ENCODE measurements at regions not wholly inside any gene's neighbourhood (a gene's known extent, or its start where the extent isn't known, plus 50 kb on each side); places are given as distances from the start of the nearest gene placed in this dataset.

DNA sequence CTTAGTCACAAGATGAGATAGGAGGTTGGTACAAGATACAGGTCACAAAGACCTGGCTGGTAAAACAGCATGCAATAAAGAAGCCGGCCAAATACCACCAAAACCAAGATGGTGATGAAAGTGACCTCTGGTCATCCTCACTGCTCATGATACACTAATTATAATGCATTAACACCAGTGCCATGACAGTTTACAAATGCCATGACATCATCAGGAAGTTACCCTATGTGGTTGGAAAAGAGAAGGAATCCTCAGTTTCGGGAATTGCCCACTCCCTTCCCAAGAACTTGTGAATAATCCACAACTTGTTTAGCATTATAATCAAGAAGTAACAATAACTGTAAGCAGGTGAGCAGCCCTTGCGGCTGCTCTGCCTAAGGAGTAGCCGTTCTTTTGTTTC, 408.5 kb upstream of the RAG2 start:
- no peaks in the 10 kb centered on the region for H3K36me3 ChIP-seq (ENCODE audit: control insufficient read depth in 2 of 2, insufficient read depth in 2 of 2, low read length in 1 of 2)

GRCh38 chr11:37002831-37003230, 404.8 kb upstream of the RAG2 start:
- H3K9me3 ChIP-seq (replicated peaks; ENCODE audit: control insufficient read depth, insufficient read depth, low read length) = no peaks in the 10 kb centered on the region
- ATAC-seq = no peak
- no peak overlapping the region for H3K4me2 ChIP-seq (ENCODE audit: control insufficient read depth, insufficient read depth)
- 7% methylated on average over 3 of the region's 3 CpGs for WGBS (ENCODE audit: insufficient coverage, insufficient replicate concordance, low lambda C conversion rate, missing lambda C conversion rate)
- CTCF ChIA-PET = interaction anchor here (1.2 to 1.6 kb wide), 3 partner anchors 11 to 1789 kb away, joined by 3 to 10 read pairs (median 7); no protein-coding TSS in a partner anchor
- H3K36me3 ChIP-seq (ENCODE audit: control insufficient read depth in 2 of 2, insufficient read depth in 2 of 2, low read length in 1 of 2) = no peaks in the 10 kb centered on the region
- DNase-seq (ENCODE audit: low read depth, low spot score) = no peak
- in situ Hi-C loops (cut with MboI) = no loop called here
- no peaks in the 10 kb centered on the region for H3K4me1 ChIP-seq (ENCODE audit: control insufficient read depth, insufficient read depth, low read length)
- SMC1A ChIA-PET (ENCODE audit: uncharacterized antibody, unreplicated experiment) = no interaction called here
- no peak overlapping the region for H3K4me3 ChIP-seq
- H3K79me2 ChIP-seq (ENCODE audit: control insufficient read depth, insufficient read depth, low read length) = no peaks in the 10 kb centered on the region
- POLR2A ChIA-PET = no interaction called here
- H3K27ac ChIP-seq (ENCODE audit: control insufficient read depth, insufficient read depth) = no peak overlapping the region
- FAIRE-seq = no peak
- H2AFZ ChIP-seq (ENCODE audit: control insufficient read depth, low read depth, low read length) = no peak overlapping the region
- H3K27me3 ChIP-seq (replicated peaks in 1 of 2; ENCODE audit: control insufficient read depth in 2 of 2, insufficient read depth in 2 of 2, low read length in 1 of 2) = no peaks in the 10 kb centered on the region
- H4K20me1 ChIP-seq (ENCODE audit: control insufficient read depth, insufficient read depth) = no peaks in the 10 kb centered on the region
- BruUV-seq (replicated peaks) = no TSS peak
- intact Hi-C loops (cut with micrococcal nuclease; ENCODE audit: unreplicated experiment) = loop anchor here (5.0 kb wide), 1 partner anchor 1789 kb away; no protein-coding TSS in a partner anchor
- TF ChIP-seq TCF3 (IDR thresholded peaks at IDR 0.05; ENCODE audit: borderline replicate concordance, insufficient read depth, low read depth, low read length) = no peak
- no peak for TF ChIP-seq NR2C2 (IDR thresholded peaks at IDR 0.05; ENCODE audit: borderline replicate concordance, control insufficient read depth, insufficient read length, low read depth)
- TF ChIP-seq NFIC (IDR thresholded peaks at IDR 0.05; ENCODE audit: low read depth, low read length) = no peak
- RAD21 ChIA-PET (ENCODE audit: unreplicated experiment) = no interaction called here
- H3K9ac ChIP-seq (ENCODE audit: control insufficient read depth, insufficient read depth, low read length) = no peak overlapping the region

More for the DNA sequence above, 408.5 kb upstream of the RAG2 start:
- H3K4me1 ChIP-seq (ENCODE audit: control insufficient read depth, insufficient read depth, low read length) = no peaks in the 10 kb centered on the region
- in situ Hi-C loops (cut with MboI) (no loop called here), intact Hi-C loops (cut with micrococcal nuclease; ENCODE audit: unreplicated experiment) (no loop called here)
- no peak overlapping the region for H3K4me3 ChIP-seq
- no peaks in the 10 kb centered on the region for H4K20me1 ChIP-seq (ENCODE audit: control insufficient read depth, insufficient read depth)
- FAIRE-seq (no peak), ATAC-seq (no peak), DNase-seq (ENCODE audit: low read depth, low spot score) (no peak)
- SMC1A ChIA-PET (ENCODE audit: uncharacterized antibody, unreplicated experiment) = no interaction called here
- no peak for TF ChIP-seq POLR2AphosphoS5 (IDR thresholded peaks at IDR 0.05; ENCODE audit: low read length)
- no peak for TF ChIP-seq ATF3 (IDR thresholded peaks at IDR 0.05; ENCODE audit: borderline replicate concordance, extremely low read depth, low read depth, low read length)
- no peak for TF ChIP-seq SUPT20H (IDR thresholded peaks at IDR 0.05; ENCODE audit: borderline replicate concordance, control insufficient read depth, low read depth, low read length)
- no peaks in the 10 kb centered on the region for H3K9me3 ChIP-seq (replicated peaks; ENCODE audit: control insufficient read depth, insufficient read depth, low read length)
- H3K79me2 ChIP-seq (ENCODE audit: control insufficient read depth, insufficient read depth, low read length) = no peaks in the 10 kb centered on the region
- no peaks in the 10 kb centered on the region for H3K27me3 ChIP-seq (replicated peaks in 1 of 2; ENCODE audit: control insufficient read depth in 2 of 2, insufficient read depth in 2 of 2, low read length in 1 of 2)
- H3K4me2 ChIP-seq (ENCODE audit: control insufficient read depth, insufficient read depth) = no peak overlapping the region
- no peak overlapping the region for H2AFZ ChIP-seq (ENCODE audit: control insufficient read depth, low read depth, low read length)
- no peak overlapping the region for H3K27ac ChIP-seq (ENCODE audit: control insufficient read depth, insufficient read depth)
- no peak overlapping the region for H3K9ac ChIP-seq (ENCODE audit: control insufficient read depth, insufficient read depth, low read length)
- BruUV-seq (replicated peaks) = no TSS peak
- CTCF ChIA-PET = no interaction called here
- POLR2A ChIA-PET = no interaction called here
- RAD21 ChIA-PET (ENCODE audit: unreplicated experiment) = no interaction called here
- WGBS (ENCODE audit: insufficient coverage, insufficient replicate concordance, low lambda C conversion rate, missing lambda C conversion rate) = 41% methylated on average over 4 of the region's 4 CpGs

Data from GM12878 (cell line).